NCI-H146 treated with DMSO at 0.1 percent for 48 hours (cell line): ENCODE measurements at regions not wholly inside any gene's neighbourhood (a gene's known extent, or its start where the extent isn't known, plus 50 kb on each side); places are given as distances from the start of the nearest gene placed in this dataset.
A peak's percentile ranks its signal among the peaks of the same experiment; 100 is the strongest.

Experiments used
- DNase-seq: peaks from one replicate; lab custom pipeline; 2025; ENCODE audit not compliant: unreplicated experiment; lab: John Stamatoyannopoulos, UW

DNA sequence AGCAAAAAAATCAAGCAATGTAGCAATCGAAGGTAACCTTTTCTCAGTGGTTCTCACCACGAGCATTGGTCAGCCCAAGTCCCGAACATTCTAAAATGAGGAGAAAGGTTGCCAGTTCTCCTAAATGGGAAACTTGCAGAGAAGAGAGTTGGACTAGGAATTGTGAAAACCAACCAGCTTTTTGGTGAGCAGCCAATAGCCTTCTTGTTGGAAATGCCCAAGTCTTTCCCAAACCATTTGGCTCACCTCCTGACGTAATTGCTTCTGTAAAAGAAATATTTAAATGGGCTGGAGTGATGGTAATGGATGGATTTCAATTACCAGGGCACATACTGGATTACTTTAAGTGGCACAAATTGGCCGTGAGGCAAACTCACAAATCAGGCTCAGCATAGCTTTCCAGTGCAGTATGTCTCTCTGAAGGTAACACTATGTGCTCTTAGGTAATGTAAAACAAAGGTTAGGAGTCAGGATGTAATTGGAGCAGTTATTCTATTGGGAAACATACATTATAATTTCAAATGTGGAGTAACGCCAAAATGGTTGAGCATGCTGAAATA, 423.2 kb downstream of the KLF5 start:
- DNase-seq, result no peak

DNA sequence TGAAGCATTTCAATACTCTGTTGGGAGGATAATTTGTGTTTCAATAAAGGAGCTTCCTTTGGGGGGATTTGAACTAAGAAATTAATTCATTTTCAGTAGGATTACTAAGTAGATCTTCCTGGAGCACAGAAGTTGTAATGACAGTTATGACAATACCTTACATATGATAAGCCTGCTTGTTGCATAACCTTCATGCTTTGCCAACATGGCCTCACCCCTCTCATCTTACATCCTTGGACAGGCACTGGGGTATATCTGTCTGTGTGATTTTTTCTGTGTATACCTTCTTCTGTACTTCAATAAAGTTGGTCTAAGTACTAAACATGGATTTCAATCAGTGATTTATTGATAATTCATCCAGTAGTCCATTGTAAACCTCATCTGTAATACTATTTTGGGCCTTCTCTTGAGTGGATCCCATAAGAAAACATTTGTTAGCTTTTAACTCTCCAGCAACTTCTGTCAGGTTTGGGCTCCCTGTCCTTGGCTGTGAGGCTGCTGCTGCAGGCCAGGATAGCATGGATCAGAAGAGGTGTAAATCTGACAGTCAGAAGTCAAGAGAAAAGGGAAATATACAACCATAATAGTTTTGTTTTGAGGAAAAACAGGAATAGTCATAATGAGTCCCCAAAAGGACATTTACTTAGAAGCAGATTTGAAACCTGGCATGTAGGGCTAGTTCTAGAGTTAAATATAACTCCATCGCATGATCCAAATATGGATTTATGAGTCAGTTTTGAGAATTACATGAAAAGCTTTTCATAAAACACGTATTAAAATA, 422.2 kb downstream of the KLF5 start:
- DNase-seq, result no peak

DNA sequence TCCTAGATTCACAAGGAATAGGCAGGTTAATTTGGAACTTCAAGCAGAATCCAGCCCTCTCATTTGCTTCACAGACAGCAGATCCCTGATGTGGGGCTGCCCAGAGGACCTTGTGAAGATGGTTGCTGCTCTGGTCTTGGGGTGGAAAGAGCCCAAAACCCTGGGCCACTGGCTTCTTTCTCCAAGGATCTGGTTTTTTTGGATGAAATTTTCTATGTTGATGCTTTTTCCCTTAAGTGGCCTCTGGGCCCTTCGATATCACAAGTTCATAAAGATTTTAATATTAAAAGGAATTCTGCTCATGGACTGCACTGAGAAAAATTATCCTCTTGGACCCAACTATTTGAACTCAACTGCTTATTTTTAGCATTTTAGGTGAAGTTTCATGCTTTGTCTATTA, 421.1 kb downstream of the KLF5 start:
- DNase-seq, result no peak

DNA sequence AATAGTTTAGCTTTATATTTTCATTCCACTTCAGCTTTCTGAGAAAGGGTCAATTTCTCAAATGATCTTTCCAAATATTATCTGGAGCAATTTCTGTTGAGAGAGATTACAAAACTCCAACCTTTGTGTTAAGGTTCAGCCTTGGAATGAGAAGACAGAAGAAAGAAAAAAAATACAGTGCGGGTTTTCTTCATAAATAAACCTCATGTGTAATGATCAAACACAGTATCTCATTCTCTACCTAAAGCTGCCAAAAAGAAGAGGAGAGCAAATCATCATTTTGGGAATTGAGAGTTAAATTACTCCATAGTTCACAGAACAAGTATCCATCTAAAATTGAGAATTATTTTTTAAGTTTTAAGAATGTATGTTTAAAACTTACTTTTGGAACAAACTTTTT, 420.5 kb downstream of the KLF5 start:
- no peak for DNase-seq

DNA sequence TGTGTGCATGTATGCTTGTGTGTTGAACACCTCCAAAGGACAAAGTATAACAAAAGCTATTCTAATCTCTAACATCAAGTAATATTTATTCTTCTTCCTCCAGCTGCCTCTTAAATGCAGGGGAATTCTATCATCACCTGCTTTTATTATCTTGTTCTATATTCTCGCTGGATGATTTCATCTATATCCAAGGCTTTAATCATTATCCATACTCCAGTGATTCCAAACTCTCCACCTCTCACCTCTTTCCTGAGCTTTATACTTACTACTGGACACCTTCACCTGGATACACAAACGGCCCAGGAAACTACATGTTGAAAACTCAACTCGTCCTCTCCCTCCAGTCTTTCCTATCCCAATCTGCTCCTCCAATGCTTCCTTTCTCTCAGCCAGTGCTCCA, 418.6 kb downstream of the KLF5 start:
- no peak for DNase-seq

DNA sequence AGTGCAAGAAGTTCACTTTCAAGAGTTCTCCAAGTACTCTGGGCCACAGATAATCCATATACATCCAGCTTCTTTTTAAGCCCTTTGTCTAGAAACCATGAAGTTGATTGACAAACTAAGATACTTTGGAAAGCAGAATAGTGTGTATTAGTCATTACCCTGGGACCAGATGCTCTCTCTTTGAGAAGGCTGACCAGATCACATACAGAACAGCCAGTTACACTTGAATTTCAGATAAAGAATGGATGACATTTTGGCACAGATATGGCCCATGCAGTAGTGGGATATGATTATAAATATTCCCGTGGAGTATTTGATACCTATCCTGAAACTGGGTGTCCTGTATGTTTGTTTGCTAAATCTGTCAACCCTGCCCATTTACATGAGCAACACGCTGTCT, 414.2 kb downstream of the KLF5 start:
- no peak for DNase-seq

GRCh38 chr13:73467125-73467524, 408.3 kb downstream of the KLF5 start:
- DNase-seq, result peak; percentile 9

DNA sequence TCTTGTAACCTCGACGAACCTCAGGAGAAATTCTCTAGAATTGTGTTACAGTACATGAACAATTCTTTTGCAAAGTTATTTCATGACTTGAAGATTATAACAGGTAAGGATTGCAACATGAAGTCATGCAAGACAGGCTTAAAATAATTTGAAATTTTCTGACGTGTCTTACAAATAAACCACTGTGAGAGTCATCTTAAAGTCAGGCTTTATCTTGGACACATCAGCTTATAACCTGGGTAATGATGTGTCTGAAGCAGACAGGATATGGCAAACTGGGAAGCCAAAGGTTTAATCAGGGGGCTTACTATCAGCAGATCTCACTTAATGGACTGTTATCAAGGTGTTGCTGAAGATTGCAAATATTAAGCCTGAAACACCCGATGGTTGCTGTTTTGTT, 407.8 kb downstream of the KLF5 start:
- no peak for DNase-seq

DNA sequence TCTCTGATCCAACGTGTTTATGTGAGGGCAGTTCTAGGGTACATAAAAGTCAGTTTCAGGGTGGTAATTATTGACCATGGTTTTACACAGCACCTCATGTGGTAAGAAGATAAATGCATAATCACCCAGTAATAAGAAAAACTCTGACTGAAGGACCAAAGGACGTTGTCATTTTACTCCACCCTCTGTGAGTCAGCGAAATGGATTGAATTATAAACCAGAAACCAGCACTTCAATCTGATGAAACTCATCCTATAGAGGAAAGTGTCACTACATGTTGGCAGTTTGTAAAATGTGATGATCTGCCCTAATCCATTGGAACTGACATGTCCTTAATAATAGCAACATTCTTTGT, 406.8 kb downstream of the KLF5 start:
- no peak for DNase-seq

DNA sequence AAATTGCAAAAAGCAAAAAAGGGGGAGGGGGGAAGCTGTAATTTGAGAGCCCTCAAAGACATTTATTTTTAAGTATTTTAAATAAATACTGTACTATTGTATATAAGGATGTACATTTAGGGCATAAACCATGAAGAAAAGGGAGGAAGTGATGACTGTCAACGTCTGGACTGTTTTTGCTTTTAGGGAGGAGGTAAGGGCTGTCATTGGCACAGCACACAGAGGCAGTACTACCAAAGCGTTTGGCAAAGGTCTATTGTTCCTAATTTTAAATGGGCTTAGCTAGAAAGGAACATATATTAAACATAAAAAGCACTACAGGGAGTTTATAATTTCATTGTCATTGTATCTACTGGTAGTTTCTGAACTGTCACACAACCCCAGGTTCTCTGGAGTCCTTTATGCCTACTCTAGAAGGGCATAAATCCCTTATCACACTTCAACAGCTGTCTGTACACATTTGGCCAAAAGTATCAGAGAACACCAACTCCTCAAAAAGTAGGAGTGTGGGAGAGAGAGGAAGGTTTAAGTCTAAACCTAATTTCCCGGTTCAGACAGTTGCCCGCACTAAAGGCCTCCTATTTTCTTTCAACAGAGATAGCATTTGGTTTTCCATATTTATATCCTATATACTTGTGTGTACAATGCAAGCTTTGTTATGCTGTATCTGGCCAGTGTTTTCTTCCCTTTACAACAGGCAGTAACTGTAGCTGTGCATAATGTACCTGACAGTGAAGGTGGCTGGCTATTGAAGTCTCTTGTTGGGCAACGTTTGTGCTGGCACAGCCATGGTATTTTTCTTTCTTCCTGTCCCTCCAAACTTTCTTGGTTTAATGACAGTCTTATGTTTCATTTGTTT, 406.2 kb downstream of the KLF5 start:
- no peak for DNase-seq

DNA sequence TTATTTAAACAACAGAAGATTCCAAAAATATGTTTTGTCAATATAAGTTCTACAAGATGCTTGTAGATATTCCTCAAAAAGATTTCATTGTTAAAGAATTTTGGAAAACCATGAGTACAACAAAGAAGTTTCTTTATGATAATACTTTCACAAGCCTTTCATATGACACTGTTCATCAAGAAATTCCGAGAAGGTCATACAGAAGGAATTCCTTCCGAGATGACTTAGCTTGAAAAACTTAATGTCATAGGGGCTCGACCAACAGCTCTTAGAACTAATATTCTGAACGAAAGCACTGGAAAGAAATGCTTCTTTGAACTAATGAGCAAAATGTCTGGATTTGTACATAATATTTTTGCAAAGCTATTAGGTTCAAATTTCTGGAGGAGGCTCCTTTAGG, 403.4 kb downstream of the KLF5 start:
- DNase-seq, result no peak

GRCh38 chr13:73451221-73452029, 392.6 kb downstream of the KLF5 start:
- DNase-seq, result peak; percentile 37

DNA sequence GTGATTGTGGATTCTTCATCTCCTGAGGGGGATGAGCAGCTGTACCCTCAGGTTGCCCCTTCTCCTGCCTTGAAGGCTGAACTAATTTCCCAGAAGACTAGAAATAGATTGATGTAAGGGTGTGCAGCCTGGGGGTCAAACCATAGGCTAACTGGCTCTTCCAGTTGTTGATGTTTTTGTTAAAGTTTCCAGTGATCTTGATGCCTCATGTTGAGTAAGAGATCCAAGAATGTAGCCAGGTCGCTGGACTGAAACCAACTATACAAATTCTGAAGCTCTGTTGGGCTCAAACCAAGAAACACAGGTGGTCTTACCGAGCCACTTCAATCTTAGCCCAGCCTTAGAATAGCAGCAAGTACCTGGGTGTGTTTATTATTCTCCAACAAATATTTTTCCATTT, 391.8 kb downstream of the KLF5 start:
- DNase-seq, result no peak

DNA sequence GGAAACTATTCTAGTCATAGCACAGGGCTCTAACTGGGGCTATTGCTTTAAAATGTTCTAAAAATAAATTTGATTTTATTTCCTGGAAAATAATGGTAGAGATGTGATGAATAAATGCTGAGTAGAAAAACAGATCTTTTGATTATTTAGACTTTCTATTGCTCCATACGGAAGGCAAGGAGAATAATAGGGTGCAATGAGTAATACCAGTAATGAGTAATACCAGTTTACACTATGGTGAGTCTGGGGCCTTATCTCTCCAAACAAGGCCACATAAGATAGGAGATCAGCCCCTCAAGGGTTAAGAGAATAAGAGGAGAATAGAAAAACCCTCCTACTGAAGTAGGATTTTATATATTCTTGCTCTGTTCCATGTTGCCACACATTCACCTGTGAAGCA, 390.4 kb downstream of the KLF5 start:
- no peak for DNase-seq

DNA sequence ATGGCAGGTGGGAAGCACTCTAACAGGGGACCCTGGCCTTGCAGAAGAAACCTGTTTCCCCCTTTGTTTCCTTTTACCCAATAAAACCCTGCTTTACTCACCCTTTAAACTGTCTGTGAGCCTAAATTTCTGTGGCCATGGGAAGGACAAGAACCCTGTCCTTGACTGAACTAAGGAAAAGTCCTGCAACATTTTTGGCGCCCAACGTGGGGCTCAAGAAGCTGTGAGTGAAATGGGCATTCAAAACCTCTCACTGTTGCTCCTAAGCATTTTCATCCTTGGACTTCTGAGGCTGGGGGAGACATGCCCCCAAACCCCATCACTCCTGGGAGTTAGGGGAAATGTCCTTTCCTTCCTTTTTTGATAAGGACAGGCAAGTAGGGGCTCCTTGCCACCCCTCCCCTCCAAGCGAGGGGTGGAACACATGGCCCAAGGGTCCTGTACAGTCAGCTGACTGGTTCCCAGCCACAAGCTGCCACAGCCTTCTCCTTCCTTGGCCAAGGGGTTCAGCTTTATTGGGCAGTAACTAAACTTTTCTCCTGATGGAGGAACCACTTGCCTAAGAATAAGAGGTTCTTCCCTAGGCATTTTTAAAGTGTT, 381.6 kb downstream of the KLF5 start:
- DNase-seq, result no peak

DNA sequence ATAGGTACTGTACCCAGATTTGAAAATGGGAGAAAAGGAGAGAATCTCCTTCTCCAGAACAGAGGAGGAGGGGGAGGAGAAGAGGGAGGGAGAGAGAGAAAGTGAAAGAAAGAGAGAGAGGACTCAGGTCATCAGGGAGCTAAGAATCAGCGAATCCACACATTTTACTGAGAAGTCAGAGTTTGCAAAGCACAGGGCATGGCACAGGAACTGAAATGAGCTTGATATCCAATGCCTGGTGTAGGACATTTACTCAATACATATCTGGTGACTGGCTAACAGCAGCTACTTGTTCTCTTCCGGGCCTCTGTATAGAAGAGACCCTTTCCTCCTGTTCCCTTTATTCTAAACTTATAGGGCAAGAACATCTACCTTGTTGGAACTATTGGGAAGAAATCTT, 375.1 kb downstream of the KLF5 start:
- no peak for DNase-seq

DNA sequence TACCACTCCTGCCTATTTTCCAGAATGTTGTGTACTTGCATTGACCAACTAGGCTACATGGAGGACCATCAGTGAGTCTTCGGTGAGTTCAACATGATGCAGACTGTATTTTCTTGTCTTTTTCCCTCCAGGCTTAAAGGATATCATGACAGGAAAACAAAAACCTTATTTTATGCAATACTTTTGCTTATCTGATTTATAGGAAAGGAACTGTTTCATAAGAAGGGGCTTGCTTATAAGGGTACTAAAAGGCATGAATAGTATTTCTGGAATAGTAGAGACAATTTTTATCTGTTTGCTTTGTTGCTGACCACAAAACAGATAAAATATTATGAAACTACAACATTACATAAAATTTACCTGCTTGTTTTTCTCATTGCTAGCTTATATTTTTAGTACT, 374.7 kb downstream of the KLF5 start:
- DNase-seq, result no peak

- DNase-seq, result no peak
Measured at GRCh38 chr13:73429701-73430100, 370.9 kb downstream of the KLF5 start.

DNA sequence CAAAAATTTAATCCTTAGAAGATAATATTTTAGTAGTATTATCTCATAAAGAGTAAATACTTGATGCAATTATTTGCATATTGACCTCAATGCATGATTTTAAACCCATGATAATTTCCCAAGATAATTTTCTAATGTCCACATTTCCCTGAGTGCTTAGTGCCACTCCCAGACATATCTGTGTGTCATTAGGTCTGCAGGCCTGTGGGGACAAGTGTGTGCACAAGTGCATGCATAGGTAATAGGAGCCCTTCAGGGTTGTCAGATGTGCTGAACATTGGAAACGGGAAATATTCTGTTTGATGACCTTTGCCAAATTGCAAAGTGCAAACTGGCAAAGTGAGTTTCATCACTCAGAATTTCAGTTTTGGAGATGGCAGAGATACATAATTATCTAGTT, 369.9 kb downstream of the KLF5 start:
- no peak for DNase-seq

GRCh38 chr13:73428137-73428536, 369.3 kb downstream of the KLF5 start:
- no peak for DNase-seq

GRCh38 chr13:73422973-73423372, 364.2 kb downstream of the KLF5 start:
- DNase-seq, result no peak
